DND-41 (cell line): ENCODE measurements at regions not wholly inside any gene's neighbourhood (a gene's known extent, or its start where the extent isn't known, plus 50 kb on each side); places are given as distances from the start of the nearest gene placed in this dataset.

Experiments used
- ATAC-seq: fragments of 200-7000 bp; cut with Tn5 transposase; 3 replicates; pipeline ENCODE4 v1.9.1; 2021; ENCODE audit warnings: low read depth; ENCODE audit not compliant: insufficient read depth
- DNase-seq: peaks from one replicate; pipeline ENCODE4 v3.0.0-alpha.2; 2020
- H2AFZ ChIP-seq: 2 replicates; pipeline ENCODE4 v1.6.0; 2012; ENCODE audit warnings: low read depth, low read length
- H3K27ac ChIP-seq: 2 replicates; pipeline ENCODE4 v1.5.1; 2012; ENCODE audit warnings: low read length, inconsistent platforms
- H3K27me3 ChIP-seq: fragments of 200-600 bp; sonication (generic); 2 replicates; pipeline ENCODE4 v1.6.0; 2012; ENCODE audit warnings: low read length, mild to moderate bottlenecking, inconsistent platforms; ENCODE audit not compliant: insufficient read depth, poor library complexity
- H3K36me3 ChIP-seq: 2 replicates; pipeline ENCODE4 v1.5.1; 2012; ENCODE audit warnings: low read length, inconsistent platforms; ENCODE audit not compliant: insufficient read depth
- H3K4me1 ChIP-seq: 2 replicates; pipeline ENCODE4 v1.5.1; 2012; ENCODE audit warnings: mild to moderate bottlenecking, low read length; ENCODE audit not compliant: insufficient read depth
- H3K4me2 ChIP-seq: 2 replicates; pipeline ENCODE4 v1.6.0; 2012; ENCODE audit warnings: mild to moderate bottlenecking, moderate library complexity, low read length, inconsistent platforms; ENCODE audit not compliant: insufficient read depth
- H3K4me3 ChIP-seq, 2 experiments: fragments of 200-600 bp in 1 of 2; shearing (Covaris generic) in 1 of 2; 2 replicates each; pipeline ENCODE4 v1.5.1; 2012 to 2016; ENCODE audit warnings: inconsistent platforms in 2 of 2, low read length in 2 of 2, mild to moderate bottlenecking in 2 of 2, low read depth in 1 of 2, moderate library complexity in 1 of 2
- H3K79me2 ChIP-seq: 2 replicates; pipeline ENCODE4 v1.6.0; 2012; ENCODE audit warnings: low read length, inconsistent platforms; ENCODE audit not compliant: insufficient read depth
- H3K9ac ChIP-seq: 2 replicates; pipeline ENCODE4 v1.6.0; 2012; ENCODE audit warnings: low read depth, mild to moderate bottlenecking, inconsistent platforms, low read length, moderate library complexity
- H3K9me3 ChIP-seq: 2 replicates; pipeline ENCODE4 v1.5.1; 2012; ENCODE audit warnings: low read length, moderate library complexity, mild to moderate bottlenecking, inconsistent platforms; ENCODE audit not compliant: insufficient read depth, severe bottlenecking
- H4K20me1 ChIP-seq: 2 replicates; pipeline ENCODE4 v1.6.0; 2012; ENCODE audit warnings: low read length; ENCODE audit not compliant: insufficient read depth
- EZH2 ChIP-seq: IDR thresholded peaks from 3 replicates; pipeline ENCODE4 v1.6.1; 2012; ENCODE audit warnings: borderline replicate concordance, low read depth, mild to moderate bottlenecking, moderate library complexity, low read length, inconsistent platforms; ENCODE audit not compliant: severe bottlenecking
- TF ChIP-seq, protein P1 (sequence below): IDR thresholded peaks from 2 replicates; pipeline ENCODE4 v1.5.1; 2012; ENCODE audit warnings: borderline replicate concordance, low read length, moderate library complexity, mild to moderate bottlenecking; ENCODE audit not compliant: poor library complexity, severe bottlenecking; ENCODE audit errors: extremely low read depth

DNA sequence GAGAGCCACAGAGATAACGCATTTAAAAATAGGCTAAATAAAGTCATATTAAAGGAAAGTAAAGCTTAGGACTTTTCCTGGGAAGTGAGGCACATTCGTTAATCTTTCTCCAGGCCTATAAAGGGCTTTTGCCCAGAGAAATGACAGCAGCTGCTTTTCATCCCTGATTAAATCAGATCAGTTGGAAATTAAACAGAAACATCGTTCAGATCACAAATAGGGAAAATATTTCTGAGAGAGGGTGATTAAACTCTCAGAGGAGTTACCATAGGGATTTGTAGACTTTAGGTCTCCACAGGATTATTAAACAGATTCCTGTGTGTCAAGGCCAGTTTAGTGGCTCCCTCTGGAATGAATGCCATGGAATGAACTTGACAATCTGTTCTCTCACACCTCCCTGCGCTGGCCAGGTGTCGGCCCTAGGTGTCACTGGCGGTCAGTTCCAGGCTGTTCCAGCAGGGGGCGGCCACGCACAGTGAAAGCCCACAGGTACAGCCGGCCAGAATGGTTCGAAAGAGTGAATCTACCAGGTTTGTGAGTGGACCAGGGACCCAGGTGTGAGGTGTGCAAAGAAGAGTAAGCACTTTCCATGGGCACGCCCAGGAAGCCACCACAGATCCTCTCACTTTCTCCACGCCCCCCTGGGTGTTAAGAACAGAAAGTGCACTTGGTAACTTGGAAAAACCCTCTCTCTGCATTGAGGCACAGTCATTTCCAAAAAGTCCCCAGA lies 253.0 kb upstream of the RASGRP1 start:
- no peak overlapping the region for H3K27ac ChIP-seq

GRCh38 chr15:38818157-38818790 lies 253.7 kb upstream of the RASGRP1 start:
- H2AFZ ChIP-seq: no peak overlapping the region
- no peak for TF ChIP-seq EZH2
- TF ChIP-seq, protein P1, sequence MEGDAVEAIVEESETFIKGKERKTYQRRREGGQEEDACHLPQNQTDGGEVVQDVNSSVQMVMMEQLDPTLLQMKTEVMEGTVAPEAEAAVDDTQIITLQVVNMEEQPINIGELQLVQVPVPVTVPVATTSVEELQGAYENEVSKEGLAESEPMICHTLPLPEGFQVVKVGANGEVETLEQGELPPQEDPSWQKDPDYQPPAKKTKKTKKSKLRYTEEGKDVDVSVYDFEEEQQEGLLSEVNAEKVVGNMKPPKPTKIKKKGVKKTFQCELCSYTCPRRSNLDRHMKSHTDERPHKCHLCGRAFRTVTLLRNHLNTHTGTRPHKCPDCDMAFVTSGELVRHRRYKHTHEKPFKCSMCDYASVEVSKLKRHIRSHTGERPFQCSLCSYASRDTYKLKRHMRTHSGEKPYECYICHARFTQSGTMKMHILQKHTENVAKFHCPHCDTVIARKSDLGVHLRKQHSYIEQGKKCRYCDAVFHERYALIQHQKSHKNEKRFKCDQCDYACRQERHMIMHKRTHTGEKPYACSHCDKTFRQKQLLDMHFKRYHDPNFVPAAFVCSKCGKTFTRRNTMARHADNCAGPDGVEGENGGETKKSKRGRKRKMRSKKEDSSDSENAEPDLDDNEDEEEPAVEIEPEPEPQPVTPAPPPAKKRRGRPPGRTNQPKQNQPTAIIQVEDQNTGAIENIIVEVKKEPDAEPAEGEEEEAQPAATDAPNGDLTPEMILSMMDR: no peak
- no peaks in the 10 kb centered on the region for H3K9me3 ChIP-seq
- H3K4me2 ChIP-seq: no peak overlapping the region
- peaks cover 5% of the 10 kb centered on the region for H3K27me3 ChIP-seq
- H3K27ac ChIP-seq: no peak overlapping the region
- DNase-seq: no peak
- H4K20me1 ChIP-seq: no peaks in the 10 kb centered on the region
- H3K4me3 ChIP-seq: no peak overlapping the region
- no peaks in the 10 kb centered on the region for H3K79me2 ChIP-seq
- no peaks in the 10 kb centered on the region for H3K4me1 ChIP-seq
- H3K9ac ChIP-seq: no peak overlapping the region
- H3K36me3 ChIP-seq: no peaks in the 10 kb centered on the region
- no peak for ATAC-seq

More for the DNA sequence above, 253.0 kb upstream of the RASGRP1 start:
- Histone ChIP-seq H3K9ac (no peak overlapping the region), H3K79me2 (no peaks in the 10 kb centered on the region), H3K36me3 (no peaks in the 10 kb centered on the region), H3K27me3 (peaks cover 5% of the 10 kb centered on the region), H4K20me1 (no peaks in the 10 kb centered on the region), H3K9me3 (no peaks in the 10 kb centered on the region), H2AFZ (no peak overlapping the region), H3K4me3 (no peak overlapping the region), H3K4me1 (no peaks in the 10 kb centered on the region), H3K4me2 (no peak overlapping the region)
- ATAC-seq (peak; percentile 94), DNase-seq (peak; percentile 73)
- TF ChIP-seq EZH2: no peak
- TF ChIP-seq, protein P1: peak; percentile 99

DNA sequence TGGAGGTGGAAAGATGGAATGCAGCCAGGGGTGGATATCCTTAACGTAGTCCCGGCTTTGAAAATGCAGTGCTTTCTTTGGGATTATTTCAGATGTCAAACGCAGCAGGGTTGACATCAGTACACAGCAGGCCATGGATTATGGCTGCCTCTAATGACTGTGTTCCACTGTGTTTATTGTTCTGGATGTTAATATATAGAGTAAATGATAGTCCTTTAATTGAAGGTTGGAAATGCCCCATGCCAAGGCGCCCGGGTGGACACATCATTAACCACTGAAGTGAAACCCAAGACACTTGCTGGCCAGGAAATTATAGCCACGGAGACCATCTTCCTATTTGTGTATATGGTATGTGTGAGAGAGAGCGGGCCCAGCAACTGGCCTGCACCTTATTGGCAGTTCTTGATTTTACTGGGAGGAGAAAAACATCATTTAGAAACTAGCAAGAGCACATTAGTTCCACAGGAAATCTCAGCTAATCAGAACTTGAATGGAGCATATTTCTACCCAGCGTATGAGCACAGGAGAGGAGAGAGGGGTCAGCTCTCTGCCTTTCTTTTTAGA lies 254.9 kb upstream of the RASGRP1 start:
- Histone ChIP-seq H4K20me1 (no peaks in the 10 kb centered on the region), H3K27ac (no peak overlapping the region), H3K79me2 (no peaks in the 10 kb centered on the region), H3K9ac (no peak overlapping the region), H3K4me1 (no peaks in the 10 kb centered on the region), H3K4me3 (no peak overlapping the region), H2AFZ (no peak overlapping the region), H3K36me3 (no peaks in the 10 kb centered on the region), H3K9me3 (no peaks in the 10 kb centered on the region), H3K4me2 (no peak overlapping the region), H3K27me3 (peaks cover 5% of the 10 kb centered on the region)
- TF ChIP-seq EZH2: no peak
- TF ChIP-seq, protein P1: no peak
- ATAC-seq: no peak
- no peak for DNase-seq
